NCI-H2107 treated with DMSO at 0.1 percent for 48 hours (cell line): ENCODE measurements at regions not wholly inside any gene's neighbourhood (a gene's known extent, or its start where the extent isn't known, plus 50 kb on each side); places are given as distances from the start of the nearest gene placed in this dataset.

Source experiments
- DNase-seq: peaks from one replicate; lab custom pipeline; 2025; ENCODE audit not compliant: unreplicated experiment; lab: John Stamatoyannopoulos, UW

GRCh38 chr14:87879389-87879788 is 113.6 kb downstream of the GALC start:
- DNase-seq, result no peak

DNA sequence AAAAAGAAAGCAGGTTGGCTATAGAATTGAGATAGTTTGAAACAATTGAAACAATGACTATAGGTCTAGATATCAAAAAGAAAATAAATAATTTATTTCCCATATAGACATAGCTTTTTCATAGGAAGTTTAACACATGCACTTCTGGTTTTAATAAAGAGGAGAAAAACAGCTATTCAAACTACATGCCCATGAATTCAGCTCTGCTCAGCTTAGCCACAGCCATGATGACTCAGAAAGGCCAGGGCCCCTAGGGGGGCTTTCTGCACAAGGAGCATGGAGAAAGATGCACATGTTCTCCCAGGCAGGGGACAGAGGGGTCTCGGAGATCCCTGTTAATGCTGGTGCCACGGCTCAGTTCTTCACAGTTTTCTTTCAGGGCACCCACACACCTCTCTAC is 114.0 kb downstream of the GALC start:
- DNase-seq, result no peak

DNA sequence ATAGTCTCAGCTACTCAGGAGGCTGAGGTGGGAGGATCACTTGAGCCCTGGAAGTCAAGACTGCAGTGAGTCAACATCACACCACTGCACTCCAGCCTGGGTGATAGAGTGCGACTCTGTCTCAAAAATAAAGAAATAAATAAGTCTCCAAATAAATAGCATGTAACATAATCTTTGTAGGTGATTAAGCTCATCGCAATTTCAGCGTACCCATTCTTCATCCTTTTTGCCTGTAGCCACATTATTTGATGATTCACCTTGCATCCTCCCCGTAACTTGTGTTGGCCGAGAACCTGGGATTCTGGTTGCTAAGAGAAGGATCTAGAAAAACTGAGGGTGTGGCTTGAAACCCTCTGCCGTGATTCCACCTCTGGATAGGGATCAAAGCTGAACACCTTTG is 115.1 kb downstream of the GALC start:
- DNase-seq, result no peak

DNA sequence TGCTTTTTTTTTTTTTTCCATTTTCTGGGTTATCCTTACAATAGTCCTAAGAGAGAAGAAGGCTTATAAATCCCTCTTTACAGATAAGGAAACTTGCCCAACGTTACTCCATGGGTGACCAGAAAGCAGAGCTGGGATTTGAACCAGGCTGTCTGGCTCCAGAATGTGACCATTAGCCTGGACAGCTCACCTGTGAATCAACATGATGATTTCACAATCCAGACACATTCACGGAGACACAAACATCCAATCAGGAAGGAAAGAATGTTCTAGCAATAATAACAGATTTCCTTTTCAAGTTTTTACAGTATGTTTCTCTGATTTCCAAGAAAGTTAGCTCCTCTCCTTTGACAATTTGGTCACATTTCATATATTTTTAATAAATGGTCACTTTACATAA is 118.3 kb downstream of the GALC start:
- DNase-seq, result no peak

GRCh38 chr14:87873741-87874140 is 119.2 kb downstream of the GALC start:
- DNase-seq, result no peak

- no peak for DNase-seq
Observed at GRCh38 chr14:87869619-87870583, 123.1 kb downstream of the GALC start.

DNA sequence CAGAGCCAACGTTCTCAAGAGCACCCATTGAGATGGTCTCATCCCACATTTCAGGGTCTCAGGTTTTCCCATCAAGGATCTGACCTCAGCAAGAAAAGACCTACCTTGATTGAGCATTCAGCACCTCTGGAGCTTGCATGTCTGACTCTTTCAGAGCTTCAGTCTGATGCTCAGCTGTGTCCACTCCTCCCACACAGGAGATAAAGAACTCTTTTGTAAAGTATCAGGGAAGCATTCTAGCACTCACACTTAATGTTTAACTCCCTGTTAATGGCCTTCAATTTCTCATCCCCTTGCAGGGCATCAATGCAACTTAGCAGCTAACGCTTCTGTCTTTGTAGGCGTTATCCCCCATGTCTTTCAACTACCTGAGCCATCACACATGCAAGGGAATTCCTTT is 124.1 kb downstream of the GALC start:
- no peak for DNase-seq

- DNase-seq, result no peak
Observed at GRCh38 chr14:87866116-87866515, 126.9 kb downstream of the GALC start.

DNA sequence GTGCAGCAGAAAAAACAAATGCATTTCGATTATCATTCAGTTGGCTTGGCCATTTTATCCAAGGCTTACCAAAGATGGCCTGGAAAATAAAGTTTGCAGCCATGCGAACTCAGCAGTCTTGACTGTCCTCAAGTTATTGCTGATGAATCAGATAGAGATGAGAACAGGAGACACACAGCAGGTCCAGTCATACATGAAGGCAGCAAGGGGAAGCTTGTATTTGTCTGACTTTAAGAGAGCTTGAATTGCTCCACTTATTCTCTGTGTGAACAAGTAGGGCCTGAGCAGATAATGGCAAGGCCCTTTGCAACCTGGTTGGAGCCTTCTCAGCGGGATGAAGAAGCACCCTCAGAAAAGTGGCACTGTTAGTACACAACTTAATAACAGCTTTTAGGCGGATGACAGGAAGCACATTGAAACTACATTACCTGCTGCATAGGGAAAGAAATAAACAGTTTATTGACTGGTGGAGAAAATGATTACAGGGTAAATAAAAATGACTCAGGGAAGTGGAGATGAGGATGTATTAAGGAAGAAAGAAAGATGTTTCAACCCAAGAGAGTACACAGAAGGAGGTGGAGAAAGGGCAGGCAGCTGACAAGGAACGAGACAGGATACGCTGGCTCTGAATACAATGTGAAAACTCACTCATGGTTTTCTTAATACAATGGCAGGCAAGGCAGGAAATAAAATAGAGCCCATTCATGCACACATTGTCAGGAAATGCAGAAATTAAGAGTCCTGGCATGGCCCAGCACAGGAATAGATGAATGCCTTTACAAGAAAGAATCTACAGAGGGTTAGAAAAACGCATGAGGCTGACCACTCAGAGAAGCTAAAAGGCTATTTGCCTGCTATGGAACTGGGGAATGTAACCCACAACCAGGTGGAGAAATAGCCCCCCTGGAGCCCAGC is 128.4 kb downstream of the GALC start:
- DNase-seq, result no peak

DNA sequence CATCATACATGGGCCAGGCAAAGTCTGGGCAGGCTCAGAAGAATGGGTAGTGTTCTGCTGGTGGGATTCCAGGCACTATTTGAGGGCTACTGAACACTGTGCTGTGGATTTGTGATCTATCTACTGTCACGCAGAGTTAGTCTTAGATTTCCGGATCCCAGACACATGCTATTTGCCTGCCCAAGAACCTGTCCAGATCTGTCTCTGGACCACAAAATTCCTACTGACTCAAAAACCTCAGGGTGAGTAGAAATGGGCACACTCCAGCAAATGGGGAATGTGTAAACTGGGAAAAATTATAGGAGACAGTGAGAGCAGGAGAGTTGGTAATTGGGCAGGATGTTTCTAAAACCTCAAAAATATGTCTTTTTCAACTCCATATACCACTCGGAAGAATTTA is 129.9 kb downstream of the GALC start:
- no peak for DNase-seq

- no peak for DNase-seq
Observed at GRCh38 chr14:87852107-87852506, 140.9 kb downstream of the GALC start.

DNA sequence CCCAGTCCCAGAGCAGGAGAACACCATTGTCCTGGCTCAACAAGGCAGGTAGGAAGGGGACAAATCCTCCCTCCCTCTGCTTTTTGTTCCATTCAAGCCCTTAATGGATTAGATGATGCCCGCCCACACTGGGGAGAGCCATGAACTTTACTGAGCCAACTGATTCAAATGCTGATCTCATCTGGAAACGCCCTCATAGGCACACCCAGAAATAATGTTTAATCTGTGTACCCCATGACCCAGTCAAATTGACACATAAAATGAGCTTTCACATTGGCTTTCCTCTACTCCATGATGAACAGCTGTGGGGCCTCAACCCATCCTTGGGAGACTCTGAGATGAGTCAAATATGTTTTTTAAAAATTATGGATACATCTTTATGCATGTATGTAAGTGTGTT is 141.8 kb downstream of the GALC start:
- DNase-seq, result no peak

GRCh38 chr14:87847216-87847755 is 145.7 kb downstream of the GALC start:
- DNase-seq, result no peak

DNA sequence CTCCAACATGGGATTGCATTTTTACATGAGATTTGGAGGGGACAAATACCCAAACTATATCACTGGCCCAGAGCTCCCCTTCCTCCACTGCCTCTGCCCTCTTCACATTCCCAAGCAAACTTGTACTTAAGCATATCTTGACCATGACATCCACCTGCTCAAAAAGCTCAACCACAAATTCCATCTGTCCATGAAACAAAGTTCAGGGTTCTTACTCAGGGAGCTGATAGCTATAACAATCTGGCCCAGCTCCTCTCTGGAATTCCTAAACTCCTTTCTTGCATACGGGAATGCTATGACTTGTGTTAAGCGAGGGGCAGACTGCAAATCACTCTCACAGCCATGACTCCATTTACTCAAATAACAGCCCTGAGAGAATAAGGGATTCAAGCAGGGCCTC is 152.1 kb downstream of the GALC start:
- DNase-seq, result no peak

DNA sequence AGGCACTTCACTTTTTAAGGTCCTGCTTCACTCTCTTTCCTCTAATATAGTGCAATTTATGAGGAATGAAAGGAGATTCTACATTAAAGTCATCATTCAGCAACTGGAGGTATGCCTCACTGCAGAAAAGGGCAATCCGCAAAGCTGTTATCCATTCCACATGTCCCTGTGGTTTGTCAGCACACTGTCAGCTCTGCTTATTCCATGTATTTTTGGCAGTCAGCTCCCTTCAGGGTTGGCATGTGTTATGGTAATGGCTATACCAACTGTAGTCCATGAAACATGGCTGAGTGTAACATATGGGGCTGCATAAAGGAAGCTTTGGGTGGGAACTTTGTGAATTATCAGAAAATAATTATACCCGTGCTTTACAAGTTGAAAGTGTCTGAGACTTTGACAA is 154.1 kb downstream of the GALC start:
- DNase-seq, result no peak

GRCh38 chr14:87837296-87837695 is 155.7 kb downstream of the GALC start:
- no peak for DNase-seq

DNA sequence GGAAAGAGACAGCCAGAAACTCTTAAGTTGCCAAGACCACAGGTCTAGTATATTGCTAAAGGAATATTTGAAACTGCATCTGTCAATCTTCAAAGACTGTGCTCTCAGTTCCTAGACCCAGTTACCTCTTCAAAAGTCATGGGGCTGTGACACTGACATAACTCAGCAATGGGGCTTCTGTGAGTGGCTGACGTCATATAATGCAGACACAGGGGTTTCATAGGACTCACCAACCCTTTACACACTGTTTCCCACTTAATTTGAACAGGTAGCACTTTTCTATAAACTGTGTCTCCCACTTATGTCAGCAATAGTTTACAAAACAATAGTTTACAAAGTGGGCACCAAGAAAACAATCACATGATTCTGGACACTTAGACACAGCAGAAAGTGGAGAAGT is 158.4 kb downstream of the GALC start:
- DNase-seq, result no peak

DNA sequence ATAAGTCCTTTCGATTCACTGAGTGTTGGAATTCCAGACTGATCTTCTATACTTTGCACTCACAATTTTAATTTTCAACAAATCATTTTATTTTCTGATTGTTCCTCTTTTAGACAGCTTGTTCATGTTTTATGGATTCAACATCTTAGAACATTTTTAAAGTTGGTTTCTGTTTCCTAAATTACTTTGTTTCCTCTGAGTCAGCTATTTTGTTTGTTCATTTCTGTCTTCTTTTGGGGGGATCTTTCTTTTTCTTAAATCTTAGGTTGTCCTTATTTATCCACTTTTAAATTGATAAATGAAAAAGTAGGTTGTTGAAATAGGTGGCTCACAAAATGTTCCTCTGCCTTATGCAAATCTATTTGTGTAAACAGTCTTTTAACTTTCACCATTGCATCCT is 160.0 kb downstream of the GALC start:
- DNase-seq, result no peak

- no peak for DNase-seq
Observed at GRCh38 chr14:87830443-87831096, 162.4 kb downstream of the GALC start.

GRCh38 chr14:87829543-87829942 is 163.4 kb downstream of the GALC start:
- no peak for DNase-seq

DNA sequence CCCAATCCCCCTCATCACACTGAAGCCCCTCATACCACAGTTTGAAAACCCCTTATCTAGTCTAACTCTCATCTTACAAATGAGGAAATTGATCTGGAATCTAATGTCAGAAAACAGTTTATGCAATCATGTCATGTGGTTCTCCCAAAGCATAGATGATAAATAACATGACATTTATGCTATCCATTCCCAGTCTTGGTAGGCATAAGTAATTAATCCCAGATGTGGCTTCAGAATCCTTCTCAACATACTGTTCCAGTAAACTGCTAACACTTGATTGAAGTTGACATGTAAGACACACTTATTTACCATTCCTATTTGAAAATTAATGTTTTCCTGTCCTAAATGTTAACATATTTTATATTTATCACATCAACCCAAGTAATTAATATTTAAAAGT is 168.7 kb downstream of the GALC start:
- no peak for DNase-seq
